Bone marrow (tissue), 2 donors: ENCODE measurements at regions not wholly inside any gene's neighbourhood (a gene's known extent, or its start where the extent isn't known, plus 50 kb on each side); places are given as distances from the start of the nearest gene placed in this dataset.

Experiments
- DNase-seq, 2 donors: peaks; one replicate each; lab custom pipeline; 2025; lab: John Stamatoyannopoulos, UW

DNA sequence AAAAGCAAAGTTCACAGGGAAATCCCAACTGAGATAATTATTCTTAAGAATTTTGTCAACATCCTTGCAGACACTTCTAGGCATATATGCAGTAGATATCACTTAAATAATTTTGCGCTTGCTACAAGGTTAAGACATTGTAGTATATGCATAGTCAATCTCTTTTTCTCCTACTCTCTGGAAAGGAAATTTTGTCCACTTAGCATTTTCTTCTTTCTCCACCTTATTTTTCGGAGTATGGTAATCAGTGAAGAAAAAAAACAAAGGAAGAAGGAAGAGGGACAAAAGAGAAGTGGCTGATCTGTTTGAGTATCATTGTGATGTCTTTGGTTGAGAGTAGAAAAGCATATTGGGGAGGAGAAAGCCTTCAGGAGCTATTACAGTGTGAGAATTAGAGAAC is 104.6 kb downstream of the LACC1 start:
- DNase-seq: no peak

DNA sequence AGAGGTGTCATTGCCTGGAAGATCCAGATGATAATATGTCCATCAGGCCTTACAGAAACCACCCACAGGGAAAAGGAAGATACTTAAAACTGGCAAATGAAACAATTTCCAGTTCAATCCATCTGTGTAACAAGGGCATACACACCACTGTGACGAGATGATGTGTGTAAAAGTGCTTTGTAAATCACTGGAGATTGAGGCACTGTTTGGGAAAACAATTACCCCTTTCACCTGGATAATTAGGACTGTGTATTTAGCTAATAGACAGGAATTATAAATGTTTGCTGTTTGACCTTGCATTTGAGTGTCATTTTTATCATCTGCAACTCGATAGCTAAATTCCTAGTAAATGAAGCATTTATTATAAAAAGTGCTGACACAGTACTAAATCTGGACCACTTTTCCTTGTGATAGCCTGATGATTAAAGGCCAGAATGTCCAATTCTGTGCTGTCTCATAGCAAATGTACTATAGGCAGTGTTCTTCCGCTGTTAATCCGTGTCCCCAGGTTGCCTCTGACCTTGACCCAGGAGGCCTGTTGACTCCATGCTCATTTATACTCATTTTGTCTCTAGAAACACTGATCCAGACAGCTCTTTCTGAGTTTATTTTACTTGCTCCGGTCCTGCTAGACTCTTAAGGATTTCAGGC is 105.8 kb downstream of the LACC1 start:
- no peak for DNase-seq

DNA sequence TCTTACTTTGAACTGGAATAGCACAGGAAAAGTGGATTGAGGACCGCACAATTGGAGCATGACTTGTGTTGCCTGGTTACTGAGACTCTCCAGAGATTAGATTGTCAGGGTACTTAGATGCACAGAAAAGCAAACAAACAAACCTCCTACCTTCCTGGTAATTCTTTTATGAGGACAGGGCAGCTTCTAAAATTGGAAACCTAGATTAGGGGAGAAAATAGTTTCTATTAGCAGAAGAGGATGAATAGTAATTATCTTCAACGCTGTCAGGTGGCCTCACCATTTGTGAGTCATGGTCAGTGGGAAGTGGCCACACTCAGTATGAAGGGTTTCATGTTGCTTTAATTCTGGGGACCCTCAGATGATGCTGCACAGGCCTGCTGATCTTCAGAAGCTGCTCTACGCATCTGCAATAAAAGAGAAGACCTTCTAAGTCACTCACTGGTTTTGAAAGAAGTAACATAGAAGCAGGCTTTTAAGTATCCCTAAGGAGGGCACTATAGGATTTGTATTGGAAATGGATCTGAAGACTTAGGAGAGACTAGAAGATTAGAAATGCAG is 106.8 kb downstream of the LACC1 start:
- no peak for DNase-seq

DNA sequence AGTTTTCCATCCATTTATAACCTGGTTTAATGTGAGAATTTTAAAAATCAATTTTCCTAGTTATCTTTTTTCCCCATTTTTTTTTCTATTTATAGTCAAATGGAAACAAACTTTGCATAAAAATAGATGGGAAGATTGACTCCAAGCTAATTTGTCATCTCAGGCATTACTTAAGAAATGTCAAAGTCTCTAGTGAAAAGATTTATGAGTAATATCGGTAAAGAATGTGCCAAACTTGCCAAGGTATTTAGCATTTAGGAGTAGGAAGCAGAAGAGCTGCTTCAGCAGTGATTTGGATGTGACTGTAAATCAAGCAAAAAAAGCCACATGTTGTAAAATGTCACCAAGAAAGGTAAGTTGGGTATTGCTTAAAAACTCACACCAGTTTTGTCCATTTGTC is 108.6 kb downstream of the LACC1 start:
- no peak for DNase-seq

DNA sequence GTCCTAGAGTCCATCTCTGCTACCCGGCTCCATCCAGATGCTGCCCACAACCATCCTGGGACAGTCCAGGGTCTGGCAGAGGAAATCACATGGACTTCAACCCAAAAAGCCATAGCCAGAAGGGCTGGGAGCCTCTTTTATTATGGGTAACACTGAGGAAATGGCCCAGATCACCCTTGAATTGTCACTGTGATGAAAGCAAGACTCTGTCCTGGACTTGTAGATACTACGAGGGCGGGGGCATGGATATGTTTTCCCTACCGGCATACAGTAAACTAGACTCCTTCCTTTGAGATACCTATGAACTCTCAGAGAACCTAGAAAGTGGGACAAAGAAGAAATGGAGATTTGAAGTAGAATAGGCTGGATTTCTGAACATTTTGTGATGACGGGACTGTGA is 110.3 kb downstream of the LACC1 start:
- no peak for DNase-seq

DNA sequence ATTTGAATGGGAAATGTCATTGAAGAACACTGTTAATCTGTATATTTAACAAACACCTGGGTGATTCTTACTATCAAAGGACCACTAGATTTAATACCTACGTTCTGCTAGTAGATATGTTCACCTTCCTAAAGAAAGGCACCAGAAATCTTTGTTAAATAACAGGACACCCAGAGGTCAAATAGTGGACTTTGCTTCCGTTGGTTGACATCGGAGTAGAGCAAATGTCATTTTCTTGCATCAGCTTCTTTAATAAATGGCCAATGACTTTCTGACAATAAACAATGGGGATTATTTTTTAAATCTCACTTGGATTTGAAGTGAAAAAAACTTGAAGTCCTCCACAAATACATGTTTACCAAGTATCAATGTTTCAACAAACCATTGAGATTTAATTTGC is 111.1 kb downstream of the LACC1 start:
- no peak for DNase-seq

DNA sequence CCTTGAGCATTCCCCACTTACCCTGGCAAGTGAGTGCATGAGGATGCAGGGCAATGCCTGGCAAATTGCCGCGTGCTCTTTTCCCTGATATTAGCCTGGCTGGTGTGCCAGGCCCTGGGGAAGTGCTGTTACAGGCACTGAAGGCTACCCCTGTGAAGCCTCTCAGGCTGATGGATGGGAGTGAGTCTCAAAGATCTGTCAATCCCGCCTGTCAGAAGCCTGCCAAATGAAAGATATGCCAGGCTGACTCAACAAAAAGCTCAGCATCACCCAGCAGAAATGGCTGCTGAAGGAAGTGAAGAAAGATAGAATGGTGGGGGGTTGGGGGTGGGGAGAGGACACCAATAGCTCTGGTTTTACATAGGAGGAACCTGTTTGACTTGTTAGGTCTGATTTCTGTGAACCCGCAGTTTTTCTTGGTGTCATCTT is 112.1 kb downstream of the LACC1 start:
- DNase-seq: no peak

DNA sequence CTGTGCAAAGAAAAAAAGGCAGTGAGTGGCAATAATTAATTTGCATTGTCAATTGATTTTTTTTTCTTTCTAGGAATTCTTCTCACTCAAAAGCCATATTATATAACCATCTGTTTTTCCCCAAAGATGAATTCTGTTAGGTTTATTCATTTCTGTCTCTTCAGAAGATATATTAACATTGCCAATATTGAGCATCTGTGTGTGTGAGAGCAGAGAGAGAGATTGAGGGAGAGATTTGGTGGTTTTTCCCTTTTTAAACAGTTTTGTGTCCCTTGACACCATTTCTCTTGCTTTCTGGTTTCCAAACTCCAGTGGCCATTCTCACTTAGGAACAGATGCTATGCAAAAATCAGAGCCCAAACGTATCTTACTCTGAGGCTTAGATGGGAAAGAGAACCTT is 112.5 kb downstream of the LACC1 start:
- DNase-seq: no peak

DNA sequence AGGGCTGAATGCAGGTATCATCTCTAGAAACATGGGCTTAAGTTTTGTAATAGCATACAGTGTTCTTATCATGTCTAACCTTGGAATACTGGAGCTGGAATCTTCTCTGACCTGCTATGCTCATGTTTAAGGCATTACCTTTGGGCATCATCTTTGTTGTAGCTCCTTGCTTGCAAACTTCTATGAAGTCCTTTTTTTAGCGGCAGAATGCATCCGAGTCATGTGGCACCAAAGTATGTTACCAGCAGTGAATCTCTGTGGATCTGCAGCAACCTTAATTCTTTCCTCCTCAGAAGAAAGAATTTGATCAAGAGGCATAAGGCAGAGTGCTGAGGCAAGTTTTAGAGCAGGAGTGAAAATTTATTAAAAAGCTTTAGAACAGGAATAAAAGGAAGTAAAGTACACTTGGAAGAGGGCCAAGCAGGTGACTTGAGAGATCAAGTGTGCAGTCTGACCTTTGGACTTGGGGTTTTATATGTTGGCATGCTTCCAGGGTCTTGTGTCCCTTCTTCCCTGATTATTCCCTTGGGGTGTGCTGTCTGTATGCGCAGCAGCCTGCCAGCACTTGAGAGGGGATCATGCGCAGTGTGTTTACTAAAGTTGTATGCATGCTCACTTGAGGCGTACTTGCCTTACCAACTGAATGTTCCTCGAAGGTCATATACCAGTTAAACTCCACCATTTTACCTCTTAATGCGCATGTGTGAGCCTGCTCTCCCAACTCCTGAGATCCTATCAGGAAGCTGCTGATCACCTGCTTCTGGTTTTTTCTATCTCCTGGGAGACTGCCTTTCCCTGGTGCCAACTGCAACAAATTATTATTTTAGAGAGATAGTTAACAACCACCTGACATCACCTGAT is 115.5 kb downstream of the LACC1 start:
- DNase-seq: no peak

DNA sequence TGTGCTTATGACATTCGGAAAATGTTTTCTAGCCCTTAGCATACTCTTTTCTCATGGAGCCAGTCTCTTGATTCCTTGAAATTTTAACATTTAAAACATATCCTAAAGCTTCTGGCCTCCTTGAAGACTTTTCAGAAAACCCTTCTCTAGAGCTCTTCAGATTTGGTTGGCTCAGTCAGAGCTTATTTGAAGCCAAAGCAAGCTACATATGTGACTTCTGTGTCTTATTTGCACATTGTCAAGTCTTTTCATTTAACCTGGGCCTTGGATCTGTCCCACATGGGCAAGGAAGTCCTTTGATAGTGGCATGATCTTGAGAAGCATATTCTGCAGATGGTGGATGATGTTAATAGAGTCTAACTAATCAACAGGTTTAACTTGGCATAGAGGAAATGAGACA is 116.5 kb downstream of the LACC1 start:
- no peak for DNase-seq

DNA sequence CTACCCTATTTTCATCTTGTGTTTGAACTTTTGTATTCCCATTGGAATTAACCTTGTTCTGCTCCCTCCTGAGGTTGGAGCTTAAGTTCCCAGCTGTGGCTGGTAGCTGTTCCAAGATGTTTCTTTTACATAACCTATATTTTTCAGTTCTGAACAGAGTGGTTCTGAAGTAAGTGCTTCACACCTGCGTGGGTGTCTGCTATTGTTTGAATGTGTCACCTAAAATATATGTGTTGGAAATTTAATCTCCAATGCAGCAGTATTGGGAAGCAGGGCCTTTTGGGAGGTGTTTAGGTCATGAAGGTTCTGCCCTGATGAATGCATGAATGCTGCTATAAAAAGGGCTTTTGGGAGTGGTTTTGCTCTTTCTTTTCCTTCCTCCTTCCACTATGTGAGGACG is 123.8 kb downstream of the LACC1 start:
- no peak for DNase-seq

DNA sequence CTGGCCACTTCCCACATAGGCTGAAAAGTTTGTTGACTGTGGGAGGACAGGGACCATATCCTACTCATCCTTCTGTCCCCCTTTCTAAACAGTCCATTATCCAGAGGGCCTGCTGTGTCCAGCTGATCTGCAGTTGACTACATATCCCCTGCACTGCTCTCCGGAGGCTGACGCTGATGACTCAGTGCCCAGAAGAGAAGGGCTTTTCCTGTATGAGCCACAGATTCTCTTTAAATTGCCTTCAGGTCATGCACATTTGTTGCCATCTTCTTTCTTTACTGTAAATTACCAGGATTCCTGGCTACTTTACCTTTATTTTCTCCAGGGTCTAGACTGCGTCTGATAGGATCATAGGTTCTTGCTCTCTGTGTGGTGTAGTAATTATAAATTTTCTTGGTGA is 125.2 kb downstream of the LACC1 start:
- peak in 1 of 2 donors; percentile 18 for DNase-seq

DNA sequence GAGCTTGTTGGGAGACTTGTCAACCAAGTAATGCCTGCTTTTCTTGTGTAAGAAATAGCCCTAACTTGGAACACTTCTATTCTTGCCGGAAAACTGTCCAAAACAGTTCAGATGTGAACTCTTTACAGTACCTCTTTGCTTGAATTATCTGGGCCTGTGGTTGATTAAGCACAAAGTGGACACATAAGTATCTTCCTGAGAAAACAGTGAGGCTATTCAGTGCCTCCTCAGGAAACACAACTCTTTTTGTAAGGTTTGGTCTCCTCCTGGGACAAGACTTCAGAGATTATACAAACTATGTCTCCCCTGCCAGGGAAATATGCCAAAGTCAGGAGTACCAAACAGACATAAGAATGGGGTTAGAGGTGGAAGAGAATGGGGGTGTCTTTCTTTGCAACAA is 127.7 kb downstream of the LACC1 start:
- no peak for DNase-seq

DNA sequence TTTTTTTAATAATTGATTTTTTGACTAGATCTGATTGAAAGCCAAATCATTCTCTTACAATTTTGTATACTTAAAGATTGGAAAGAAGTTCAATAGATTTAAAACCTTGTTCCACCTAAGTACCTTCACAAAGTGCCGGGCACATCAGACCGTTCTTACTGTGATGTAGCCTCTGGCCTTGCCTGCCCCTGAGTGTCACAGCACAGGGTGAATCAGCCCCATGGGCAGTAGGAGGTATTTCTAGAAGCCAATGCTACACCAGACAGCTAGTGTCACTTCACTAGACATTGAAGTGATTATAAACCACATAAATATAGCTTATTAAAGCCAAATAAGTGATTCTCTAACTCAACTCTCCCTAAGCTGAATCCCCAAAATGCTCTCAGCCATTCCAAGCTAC is 131.3 kb downstream of the LACC1 start:
- no peak for DNase-seq

DNA sequence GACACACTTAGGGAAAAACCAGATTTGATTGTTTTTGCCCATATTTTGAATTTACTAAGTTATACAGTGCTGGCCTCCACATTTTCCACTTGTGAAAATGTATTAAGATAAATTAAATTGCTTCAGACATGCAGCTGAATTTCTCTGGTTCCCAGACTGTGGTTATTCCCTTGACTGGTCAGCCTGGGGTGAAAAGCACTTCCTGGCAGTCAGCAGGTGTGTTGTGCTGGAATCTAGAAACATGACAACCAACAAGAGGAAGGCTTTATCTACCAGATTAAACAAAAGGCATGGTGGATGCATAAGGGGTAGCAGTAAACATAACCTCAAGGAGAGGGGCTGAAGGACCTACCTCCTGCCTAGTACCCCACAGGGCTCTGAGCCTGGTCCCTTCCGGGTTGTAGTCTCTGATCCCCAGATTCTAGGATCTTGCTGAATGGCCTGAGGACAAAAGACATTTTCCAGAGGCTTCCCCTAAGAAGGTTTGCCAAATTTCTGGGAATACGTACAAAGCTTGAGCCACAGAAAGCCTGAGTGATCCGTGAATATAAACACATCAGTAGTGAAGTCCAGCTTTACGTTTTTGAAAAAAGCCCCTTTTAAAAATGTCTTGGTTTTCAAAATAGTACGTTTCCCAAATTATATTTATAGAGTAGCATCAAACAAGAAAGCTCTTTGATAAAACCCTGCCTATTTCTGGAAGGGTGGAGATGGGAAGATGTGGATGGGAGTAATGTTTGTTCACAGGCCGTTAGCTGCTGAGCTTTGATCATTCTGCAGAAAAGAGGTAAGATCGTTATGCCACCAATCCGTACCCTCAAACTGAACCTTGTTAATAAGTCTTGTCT is 133.4 kb downstream of the LACC1 start:
- no peak for DNase-seq

DNA sequence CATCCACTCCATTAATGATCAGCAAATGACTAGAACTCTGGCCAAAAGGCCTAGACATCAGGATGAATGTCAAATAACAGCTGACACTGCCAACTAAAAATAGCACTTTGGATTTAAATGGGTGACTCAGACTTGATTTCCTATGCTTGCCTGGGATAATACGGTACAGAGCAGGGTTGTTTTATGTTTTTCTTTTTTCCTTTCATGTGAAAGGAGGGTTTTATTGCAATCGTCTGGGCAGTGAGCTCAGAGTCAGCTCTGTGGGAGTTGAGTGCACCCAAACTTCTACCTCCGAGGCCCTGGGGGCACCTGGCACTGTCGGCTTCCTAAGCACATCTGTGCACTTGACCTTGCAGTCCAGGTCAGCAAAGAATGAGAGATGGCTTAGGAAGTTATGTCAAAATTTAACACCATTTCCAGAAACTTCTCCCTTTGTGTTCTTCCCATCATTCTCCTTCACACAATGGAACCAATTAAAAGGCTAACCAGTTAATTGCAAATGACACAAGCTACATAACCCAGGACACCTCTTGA is 134.1 kb downstream of the LACC1 start:
- peak in 1 of 2 donors; percentile 4 for DNase-seq

DNA sequence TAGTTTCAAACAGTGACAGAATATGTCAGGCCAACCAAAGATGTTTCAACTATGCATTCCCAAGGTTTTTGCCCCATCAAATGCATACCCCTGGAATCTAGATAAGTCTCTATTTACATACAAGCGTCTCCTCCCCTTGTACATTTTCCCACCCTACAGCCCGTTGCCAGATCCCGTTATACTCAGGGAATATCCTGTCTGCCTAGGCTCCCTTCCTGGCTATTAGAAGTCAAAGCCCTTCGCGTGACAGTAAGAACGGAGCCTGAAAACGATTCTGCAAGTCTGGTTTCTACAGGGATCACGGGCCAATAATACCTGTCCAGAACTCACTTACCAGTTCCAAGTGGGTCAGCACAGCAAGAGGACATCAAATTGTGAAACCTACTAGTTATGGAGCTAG is 134.8 kb downstream of the LACC1 start:
- DNase-seq: no peak

DNA sequence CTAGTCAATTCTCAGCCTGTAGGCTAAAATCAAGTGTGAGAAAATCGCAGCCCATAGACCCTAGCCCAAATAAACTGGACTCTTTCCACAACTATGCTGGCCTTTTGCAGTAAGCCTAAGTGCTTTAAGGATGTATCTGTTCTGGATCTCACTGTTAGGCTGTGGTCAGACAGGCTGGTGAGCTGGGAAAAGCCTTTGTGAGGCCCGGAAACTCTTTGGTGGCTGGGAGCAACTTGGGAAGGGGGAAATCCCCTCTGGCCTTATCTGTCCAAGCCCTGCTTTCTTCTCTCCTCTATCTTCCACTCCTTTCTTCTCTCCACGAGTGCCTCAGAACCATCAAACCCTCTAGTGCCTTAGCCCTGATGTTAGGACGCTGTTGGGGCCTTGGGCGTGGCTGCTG is 135.4 kb downstream of the LACC1 start:
- DNase-seq: no peak

DNA sequence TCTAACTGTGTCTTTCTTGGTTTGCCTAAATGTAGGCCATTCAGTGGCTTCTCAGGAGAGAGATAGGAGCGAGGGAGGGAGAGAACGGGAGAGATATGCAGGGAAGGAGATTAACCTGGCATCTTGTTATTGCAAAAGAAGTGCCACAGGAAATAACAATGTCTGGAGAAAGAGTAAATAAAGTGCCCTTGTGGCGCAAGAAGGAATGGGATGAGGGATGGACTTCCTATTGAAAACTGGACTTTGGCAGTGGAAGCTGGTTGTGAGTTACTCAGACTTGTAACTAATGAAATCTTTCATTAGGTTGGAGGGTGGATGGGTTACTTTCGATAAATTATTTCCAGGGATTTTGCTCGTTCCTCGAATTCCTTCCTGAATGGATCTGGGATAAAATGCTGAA is 136.1 kb downstream of the LACC1 start:
- no peak for DNase-seq

DNA sequence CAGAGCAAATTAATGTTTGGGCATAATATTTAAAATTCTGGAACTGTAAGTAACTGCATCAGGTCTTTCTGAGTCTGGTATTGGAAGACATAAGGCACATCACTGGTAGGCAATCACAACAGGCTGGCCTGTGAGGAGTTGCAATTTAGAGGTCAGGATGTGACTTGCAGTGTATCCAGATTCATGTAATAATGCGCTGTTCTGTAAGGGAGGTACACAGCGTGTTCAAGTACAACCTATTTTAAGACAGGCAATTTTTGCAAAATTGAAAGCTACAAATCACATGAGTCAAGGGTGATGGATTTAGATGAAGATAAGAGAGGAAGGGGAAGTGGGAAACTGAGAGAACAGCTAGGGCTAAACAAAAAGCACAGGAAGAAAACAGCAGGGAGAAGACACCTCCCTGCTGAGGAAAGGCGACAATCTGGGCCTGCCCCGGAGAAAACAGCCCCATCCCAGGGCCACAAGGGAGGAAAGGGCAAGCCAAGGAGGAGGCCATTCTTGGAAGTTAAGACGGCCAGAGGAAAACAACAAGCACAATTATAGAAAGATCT is 138.1 kb downstream of the LACC1 start:
- peak in 1 of 2 donors; percentile 60 for DNase-seq

DNA sequence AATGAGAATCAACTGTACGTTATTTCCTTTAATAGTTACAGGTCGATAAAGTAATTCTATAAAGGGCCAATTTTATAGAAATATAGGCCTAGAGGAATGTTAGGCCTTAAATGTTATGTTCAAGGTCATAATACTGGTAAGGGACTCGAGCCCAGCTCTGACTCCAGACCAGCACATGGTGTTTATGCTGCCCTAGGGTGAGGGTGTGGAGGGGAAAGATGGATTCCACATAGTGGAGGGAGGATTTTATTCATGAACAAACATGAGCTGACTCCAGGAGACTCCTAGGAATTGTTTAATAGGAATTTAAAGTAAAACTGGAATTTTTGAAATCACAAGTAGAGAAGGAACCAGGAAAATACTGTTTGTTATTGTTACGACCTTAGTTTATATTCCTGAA is 139.9 kb downstream of the LACC1 start:
- no peak for DNase-seq

DNA sequence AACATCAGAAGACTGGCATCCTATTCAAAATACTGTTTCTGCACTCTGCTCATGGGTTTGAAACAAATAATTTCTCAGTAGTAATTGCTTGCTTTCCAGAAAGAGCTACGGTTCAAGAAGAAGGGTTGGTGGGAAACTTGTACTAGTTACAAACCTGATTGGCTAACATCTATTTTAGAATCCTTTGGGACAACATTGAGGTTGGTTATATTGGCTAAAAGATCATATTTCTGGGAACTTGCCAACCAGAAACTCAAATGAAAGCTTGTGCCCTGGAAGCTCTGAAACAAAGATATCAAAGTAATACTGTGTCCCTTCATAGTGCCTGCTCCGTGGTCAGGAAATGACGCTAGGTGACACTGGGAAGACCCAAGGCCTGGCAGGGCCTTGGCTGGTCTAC is 141.7 kb downstream of the LACC1 start:
- DNase-seq: no peak
